Activated T-cell treated with anti-CD3 and anti-CD28 coated beads, Interleukin-2, amount 50 U/mL, for 48 hours (primary cell): ENCODE measurements at regions not wholly inside any gene's neighbourhood (a gene's known extent, or its start where the extent isn't known, plus 50 kb on each side); places are given as distances from the start of the nearest gene placed in this dataset.

Experiments used
- DNase-seq, 2 experiments: peaks; one replicate each; pipeline ENCODE4 v3.0.0-alpha.2; 2020

DNA sequence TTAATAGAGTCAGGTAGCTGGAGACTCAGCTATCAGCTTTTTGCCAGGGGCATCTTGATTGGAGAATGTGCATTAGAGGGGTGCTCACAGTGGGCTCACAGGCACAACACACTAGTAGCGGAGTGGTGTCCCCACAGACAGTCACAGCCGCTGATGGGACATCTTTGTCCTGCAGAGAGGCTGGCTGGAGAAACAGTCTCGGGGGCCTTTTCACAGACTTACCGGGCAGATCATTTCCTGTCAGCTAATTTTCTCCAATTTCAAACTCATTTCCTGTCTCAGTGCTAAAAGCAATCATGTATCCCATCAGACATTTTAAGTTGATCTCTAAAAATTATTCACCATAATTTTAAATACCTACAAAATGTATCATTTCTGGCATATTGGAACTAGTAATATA lies 562.6 kb downstream of the DCDC2C start:
- no peak for DNase-seq

DNA sequence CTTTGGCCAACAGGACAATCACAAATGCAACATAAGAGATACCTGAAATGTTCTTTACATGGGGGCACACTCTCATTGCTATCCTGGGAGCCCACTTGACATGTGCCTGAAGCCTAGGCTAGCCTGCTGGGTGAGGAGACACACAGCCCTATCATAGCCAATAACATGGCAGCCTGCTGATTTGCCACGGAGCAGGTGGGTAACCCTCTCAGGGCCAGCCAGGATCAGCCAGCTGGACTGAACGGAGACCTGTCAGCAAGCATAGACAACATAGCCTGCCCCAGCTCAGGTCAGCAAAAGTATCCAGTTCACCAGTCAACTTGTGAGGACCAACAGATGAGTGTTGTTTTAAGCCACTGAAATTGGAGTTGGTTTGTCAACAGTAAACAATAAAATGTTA lies 566.5 kb downstream of the DCDC2C start:
- no peak for DNase-seq

DNA sequence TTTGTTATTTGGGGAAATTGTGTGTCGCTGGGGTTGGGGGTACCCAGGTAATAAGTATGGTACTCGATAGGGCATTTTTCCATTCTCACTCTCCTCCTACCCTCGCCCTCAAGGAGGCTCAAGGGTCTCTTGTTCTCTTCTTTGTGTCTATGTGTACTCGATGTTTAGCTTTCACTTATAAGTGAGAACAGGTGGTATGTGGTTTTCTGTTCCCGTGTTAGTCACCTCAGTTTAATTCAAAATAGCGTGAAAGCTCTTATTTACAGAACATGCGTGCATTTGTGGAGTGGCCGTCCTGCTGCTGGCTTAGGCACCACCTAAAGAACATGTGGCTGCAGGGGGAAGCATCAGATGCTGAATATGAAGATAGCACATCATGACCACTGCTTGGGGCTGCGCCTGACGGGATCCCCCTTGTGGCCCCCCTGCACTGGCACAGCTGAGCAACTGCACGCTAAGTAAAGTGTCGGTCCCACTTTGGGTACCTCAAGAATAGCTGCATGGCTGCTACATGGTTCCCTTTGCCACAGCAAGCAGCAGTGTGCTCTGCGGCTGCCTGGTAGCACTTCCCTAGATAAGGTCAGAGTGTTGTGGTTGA lies 569.0 kb downstream of the DCDC2C start:
- DNase-seq, result no peak

DNA sequence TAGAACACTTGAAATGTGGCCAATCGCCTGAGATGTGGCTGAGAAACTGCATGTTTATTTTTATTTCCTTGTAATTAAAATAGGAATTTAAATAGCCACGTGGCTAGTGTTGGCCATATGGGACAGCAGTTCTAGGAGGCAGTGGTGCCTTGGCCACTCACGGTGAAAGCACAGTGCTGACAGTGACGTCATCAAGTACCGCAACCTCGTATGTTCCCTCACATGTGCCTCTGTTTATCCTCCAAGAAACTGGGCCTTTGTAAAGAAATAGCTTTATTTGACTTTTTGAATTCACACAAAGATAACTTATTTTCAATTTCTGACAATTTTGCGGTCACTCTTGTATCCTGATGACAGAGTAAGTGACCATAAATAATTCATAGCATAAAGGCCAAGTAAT lies 575.0 kb downstream of the DCDC2C start:
- no peak for DNase-seq

DNA sequence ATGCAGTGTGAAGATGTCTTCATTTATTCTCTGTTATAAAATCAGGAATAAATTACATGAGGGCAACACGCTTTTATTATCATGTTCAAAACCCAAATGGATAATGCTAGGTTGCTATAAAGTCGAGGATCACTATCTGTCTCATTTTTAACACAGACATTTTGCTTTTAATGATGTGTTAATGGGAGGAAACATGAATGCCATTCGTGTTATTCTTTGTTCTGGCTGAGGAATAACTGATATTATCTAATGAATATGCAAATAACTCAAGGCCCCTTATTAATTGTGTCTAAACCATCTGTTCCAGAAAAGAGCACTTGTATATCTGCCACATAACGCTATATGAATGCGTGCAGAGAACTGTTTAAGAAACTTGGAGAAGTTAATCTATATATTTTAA lies 576.1 kb downstream of the DCDC2C start:
- DNase-seq, result no peak

DNA sequence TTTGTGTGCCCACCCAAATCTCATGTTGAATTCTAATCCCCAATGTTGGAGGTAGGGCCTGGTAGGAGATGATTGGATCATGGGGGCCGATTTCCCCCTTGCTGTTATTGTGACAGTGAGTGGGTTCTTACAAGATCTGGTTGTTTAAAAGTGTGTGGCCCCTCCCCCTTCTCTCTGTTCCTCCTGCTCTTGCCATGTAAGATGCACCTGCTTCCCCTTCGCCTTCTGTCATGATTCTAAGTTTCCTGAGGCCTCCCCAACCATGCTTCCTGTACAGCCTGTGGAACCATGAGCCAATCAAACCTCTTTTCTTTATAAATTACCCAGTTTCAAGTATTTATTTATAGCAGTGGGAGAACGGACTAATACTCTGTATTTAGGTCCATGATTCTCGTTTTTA lies 588.1 kb downstream of the DCDC2C start:
- DNase-seq, result no peak

DNA sequence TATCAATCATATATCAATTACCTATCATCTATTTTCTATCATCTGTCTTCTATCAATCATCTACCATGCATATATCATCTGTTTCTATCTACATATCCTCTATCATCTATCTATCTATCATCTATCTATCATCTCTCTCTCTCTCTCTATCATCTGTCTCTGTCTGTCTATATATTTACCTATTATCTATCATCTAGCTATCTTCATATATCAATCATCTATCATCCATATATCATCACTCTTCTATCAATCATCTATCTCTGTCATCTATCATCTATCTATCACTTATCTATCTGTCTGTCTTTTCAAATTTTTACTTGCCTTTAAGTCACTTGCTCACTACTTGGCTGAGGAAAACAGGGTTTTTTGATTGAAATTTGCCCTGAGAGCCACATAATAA lies 592.3 kb downstream of the DCDC2C start:
- no peak for DNase-seq

DNA sequence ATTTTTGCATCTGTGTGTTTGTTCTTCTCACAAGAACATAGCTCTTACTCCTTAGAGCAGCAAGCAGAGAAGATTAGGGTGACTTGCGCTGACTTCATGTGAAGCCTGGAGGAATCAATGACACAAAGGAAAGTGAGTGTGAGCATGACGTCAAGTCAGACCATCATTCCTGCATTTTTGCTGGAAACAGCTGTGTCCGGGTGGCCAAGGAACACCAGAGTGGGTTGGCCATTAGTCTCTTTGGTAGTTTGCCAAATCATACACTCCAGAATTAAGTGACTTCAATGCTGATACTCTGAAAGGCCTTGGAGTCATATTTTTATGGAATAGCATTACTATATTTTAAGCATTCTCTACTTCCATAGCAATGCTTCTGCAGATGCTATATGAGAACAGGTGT lies 597.2 kb downstream of the DCDC2C start:
- DNase-seq, result no peak

DNA sequence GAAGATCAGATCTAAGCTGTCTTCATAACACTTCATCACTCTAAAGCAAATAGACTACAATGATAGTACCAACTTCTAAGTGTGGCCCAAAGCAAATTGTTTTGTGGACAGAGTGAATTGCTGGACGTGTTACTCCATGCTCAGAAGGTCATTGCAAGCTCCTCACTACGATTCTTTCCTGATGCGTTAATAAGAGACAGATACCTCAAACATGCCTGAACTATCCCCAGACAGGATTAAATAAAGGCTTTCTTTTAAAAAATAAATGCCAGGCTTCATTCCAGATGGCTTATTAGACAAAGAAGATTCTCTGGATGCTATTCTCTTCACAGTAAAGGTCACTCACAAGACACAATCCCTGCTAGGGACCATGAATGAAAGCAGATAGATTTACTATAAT lies 621.2 kb downstream of the DCDC2C start:
- no peak for DNase-seq

DNA sequence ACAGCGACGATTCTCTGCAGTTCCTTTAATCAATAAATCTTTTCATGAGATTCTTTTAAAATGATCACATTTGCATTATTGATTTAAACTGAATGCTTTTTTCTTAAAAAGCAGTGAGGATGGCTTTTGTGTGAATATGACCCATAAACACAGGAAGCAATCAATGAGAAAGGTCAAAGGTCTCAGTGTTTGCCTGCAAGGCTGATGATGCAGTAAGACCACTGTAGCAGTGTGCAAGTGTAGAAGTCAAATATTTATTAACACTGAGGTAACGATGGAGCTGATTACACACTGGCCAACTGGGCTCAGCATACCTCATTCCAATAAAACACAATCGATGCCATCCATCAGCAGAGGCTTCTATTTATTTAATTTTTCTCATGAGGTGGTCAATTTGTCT lies 633.5 kb downstream of the DCDC2C start:
- no peak for DNase-seq

DNA sequence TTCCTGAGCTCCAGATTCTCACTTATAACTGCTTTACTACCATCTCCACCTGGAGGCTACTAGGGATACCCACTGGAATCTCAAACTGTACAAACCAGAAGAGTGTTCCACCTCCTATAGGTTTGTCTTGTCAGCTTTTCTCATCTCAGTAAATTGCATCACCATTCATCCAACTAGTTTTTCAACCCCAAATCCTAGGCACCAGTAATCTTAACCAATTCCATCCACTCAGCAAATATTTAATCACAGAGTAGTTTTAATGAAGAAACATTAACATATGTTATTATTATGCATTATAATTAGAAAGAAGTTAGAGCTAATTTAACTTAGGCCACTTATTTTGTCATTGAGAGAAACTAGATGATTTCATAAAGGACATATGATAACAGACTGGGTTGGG lies 635.0 kb downstream of the DCDC2C start:
- DNase-seq, result no peak

DNA sequence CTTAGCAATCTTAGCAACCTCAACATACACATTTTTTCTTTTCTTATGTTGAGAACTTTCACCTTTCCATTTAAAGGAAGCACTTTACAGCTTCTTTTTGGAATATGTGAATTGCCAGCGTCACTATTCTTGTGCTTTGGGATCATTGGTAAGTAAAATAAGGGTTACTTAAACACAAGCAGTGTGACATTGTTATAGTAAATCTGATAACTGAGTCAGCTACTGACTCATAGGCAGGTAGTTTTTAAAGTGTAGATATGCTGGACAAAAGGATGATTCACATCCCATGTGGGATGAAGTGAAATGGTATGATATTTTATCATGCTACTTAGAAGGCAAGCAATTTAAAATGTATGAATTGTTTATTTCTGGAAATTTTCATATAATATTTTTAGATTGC lies 637.2 kb downstream of the DCDC2C start:
- no peak for DNase-seq

DNA sequence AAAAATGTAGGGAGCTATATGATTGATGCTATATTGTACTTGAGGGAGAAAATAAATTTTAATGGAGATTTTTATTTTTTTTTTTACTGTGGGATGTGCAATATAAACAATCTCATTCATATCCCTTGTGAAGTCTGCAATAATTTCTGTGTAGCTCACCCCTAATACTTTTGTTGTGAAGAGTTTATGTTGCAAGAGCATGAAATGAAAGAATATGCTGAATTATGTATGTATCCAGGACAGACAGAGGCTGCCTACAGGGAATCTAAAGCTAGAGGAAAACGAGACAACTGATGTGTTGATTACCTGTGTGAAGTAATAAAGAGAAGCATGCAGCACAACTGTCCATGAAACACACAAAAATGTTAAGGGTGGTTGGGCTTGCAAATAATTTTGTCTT lies 643.3 kb downstream of the DCDC2C start:
- DNase-seq, result no peak

DNA sequence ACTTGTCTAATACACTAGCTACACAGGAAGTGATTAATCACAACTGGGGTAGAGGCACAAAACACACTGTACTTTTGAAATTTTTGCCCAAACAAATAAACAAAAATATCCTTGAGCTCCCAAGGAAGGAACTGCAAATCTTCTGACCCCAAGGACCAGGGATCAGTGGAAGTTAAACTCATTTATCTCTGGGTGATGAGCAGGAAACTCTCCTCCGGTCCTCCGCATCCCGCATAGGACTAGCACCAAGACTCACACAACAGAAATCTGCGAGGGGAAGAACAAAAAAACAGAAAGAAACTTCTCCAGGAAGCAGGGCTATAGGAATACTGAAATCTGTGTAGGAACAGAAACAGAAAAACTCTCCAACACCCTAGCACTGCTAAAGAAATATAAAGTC lies 650.3 kb downstream of the DCDC2C start:
- DNase-seq, result no peak

DNA sequence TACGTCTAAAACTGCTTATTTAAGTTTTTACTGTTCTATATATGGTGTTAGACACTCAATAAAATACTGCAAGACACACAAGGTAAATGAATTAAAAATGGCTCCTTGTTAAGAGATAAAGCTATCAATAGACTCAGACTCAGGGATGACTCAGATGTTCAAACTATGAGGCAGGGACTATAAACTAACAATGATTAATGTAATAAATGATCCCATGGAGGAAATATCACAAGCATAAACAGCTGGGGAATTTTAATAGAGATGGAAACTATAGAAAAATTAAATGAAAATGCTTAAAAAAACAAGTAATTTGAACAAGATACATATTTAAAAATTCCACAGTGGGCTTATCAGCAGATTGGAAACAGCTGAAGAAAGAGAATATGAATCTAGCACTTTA lies 650.8 kb downstream of the DCDC2C start:
- no peak for DNase-seq

DNA sequence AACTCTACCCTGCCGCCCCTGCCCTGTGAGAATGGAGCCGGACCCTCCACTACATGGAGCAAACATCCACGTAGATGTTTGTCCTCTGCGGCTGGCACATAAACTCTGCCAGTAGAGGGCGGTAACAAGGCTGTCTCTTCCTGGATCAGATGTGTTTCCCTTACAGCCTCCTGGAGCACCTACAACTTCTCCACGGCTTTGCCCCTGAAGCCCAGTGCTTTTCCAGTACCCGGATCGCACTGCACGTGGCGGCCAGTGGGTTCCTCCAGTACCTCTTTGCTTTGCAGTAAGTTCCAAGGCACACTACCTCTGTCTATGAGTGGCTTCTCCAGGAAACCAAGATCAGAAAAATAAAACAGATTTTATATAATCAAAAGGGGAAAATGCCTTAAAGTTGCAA lies 651.3 kb downstream of the DCDC2C start:
- DNase-seq, result no peak

DNA sequence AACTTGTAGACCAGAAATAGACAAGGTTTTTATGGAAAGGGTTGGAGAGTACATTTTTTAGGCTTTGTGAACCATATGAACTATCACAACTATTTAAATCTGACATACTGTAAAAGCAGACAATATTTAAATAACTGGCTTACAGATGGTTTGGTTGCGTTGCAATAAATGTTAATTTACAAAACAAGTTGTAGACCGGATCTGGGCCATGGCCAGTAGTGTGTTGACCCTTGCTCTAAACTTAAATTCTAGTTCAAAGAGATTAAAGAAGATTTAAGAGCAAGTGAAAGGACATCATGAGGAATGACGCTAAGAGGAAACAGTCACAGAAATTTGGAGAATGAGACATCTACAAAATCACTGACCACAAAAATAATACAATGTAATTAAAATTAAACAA lies 652.7 kb downstream of the DCDC2C start:
- no peak for DNase-seq

DNA sequence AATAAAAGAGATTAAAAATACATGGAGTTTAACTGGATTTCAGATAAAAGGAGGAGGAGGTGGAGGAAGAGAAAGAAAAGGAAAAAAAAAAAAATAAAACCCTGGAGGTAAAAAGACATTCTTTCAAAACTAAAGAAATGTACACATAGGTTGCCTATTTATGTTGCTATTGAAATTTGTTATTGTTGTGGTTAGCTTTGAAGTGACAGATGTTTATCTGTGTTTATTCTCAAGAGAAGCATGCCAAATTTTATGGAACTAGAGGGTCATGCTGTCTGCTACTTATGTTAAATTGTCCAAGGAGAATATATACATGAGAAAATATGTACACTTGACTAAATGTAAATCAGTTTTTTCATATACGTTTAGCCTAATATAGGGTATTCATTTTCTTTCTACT lies 653.2 kb downstream of the DCDC2C start:
- no peak for DNase-seq

DNA sequence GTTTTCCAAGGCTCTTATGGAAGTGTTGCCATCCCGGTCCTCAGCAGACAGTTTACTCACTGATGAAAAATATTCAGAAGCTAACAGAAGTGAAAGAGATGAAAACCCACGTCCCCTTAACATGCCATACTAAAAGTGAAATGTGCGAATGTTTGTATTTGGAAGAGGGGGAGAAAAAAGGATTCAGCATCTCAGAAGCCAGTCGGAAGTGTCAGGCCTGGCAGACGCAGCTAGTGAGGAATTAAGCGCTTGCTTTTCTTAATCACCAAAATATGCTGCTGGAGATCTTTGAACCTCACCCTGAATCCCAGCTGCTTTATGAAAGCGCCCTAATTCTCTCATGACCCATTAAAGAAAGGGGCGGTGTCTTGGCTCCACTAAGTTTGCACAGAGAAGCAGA lies 653.7 kb downstream of the DCDC2C start:
- no peak for DNase-seq

DNA sequence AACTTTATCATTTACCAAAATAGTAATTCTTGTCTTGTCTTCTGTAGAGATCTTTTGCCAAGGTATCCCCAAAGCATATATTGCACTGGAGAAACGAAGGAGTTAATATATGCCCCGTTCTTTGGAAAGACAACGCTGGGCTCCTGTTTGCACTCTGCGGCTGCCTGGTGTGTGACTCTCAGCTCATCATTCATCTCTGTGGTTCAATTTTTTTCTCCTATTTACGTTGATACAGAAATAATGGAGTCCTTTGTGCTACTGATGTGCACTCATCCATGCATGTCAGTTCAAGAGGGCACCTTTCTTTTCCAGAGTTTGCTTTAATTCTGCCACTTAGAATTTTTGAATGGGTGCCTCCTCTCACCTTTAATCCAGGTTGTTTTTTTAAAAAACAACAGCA lies 655.5 kb downstream of the DCDC2C start:
- no peak for DNase-seq

DNA sequence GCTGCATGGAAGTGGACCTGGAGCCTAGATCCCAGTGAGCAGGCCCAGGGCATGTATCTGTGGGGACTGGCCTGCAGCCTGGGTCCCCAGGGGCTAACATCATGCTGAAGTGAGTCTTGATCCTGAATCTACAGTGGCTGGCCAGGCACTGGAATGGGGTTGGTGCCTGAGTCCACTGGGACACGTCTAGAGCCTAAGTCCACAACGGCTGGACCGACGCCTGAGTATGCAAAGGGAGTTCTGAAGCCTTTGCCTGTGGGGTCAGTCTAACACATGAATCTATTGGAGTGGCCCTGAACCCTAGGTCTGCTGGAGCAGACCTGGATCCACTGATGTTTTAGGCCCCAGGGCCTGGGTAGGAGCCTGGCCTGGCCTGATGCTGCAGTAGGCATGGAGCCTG lies 665.5 kb downstream of the DCDC2C start:
- no peak for DNase-seq

DNA sequence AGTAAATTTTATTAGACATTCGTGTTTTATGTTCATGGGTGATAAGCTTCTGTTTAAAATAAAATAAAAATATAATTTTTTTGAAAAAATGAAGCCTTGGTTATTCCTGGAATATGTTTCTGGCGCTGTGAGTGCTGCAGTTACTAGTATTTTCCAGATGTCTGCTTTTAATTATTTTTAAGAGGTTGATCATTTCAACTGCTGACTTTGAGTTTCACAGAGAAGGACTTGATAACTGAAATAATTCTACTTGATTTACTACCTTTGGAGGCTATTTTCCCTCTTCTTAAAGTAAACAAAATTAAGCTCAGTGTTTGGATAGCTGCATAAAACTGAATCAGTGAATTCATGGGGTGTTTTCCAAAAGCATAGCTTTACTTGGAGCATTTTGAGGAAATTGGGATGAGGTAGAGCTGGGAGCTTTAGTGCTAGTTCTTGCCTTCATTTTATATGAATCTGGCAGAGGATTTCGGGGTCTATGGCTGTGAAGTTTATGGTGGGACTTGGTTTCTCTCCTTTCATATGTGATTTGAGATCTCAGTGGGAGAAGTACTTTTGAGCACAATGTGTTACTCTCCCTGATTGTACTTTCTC lies 666.5 kb downstream of the DCDC2C start:
- DNase-seq, result no peak

DNA sequence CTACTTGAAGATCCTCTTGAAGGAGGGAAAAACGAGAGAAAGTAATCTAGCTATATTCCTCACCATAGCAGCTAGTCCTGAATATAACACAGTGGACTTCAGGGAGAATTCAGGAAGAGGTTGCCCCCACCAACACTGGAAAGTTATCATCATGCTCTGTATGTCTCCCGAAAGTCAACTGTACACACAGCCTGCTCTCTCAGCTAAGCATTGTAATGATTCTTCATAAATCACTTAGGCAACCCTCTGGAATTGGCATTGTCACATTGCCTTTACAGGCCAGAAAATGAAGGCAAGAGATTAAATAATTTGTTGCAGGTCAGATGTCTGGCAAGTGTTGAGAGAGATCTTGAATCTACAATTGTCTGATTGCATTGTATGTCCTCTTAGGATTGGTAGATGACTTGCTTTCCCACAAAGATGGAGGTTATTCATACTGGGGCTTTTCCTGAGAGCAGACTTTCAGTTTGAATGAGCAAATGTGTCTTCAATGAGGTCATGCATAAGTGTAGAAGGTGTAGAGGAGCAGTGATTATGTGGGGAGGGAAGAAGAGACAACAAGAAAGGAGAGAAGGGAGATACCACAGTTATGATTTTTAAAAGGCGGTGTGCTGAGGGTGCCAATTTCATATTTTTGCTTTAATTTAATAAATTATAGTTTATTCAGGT lies 667.2 kb downstream of the DCDC2C start:
- no peak for DNase-seq

DNA sequence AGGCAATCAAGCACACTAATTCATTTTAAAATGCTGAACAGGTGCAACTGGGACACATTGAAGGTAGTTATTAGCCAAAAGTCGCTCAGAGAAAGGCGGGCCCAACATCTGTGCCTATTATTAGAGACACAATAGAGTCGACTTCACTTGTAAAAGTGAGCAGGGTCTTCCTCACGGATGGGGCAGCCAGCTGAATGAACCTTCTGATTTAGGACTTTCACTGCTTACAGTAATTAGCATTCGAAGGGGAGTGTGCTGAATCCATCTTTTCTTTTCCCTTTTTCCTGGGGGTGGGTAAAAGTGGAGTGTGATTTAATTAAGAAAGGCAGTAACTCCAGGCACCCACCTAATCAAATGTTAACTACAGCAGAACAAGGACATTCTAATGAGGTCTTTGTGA lies 677.7 kb downstream of the DCDC2C start:
- no peak for DNase-seq

DNA sequence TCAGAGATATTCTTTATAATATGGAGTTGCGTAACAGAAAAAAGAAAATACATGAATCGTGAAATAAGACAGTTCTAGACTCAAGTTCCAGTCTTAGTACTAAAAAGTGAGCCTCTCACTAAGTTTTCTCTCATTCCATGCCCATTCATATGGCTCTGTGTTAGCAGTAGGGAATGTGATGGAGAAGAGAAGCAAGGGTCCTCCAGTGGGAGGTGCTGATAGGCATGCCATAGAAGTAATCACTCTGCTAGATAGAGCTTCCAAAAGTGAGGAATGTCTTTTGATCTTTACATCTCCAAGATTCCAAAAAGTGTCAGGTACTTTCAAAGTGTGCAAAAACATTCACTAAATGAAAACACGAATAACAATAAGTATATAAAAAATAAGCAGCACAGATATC lies 678.4 kb downstream of the DCDC2C start:
- no peak for DNase-seq
